A673 (cell line): ENCODE measurements at regions not wholly inside any gene's neighbourhood (a gene's known extent, or its start where the extent isn't known, plus 50 kb on each side); places are given as distances from the start of the nearest gene placed in this dataset.

Source experiments
- BruUV-seq: library from RNA; stranded (reverse); fragments of 400-500 nt; replicated peaks from 2 replicates; lab custom pipeline; 2021; lab: Mats Ljungman, UMichigan
- CTCF ChIA-PET: fragments of 300-600 bp; sonication (Branson Sonifier 250); formaldehyde crosslinking; loops from one replicate; lab custom pipeline; 2022; ENCODE audit warnings: antibody characterized with exemption; lab: Charles Lee
- POLR2A ChIA-PET: fragments of 300-600 bp; sonication (Branson Sonifier 250); formaldehyde crosslinking; loops from one replicate; lab custom pipeline; 2022; ENCODE audit warnings: antibody characterized with exemption; ENCODE audit not compliant: low non-redundant PET; lab: Charles Lee
- DNase-seq: peaks from one replicate; pipeline ENCODE4 v3.0.0-alpha.2; 2015; ENCODE audit warnings: low spot score
- H3K27ac ChIP-seq: fragments of 200-600 bp; sonication (generic); 2 replicates; pipeline ENCODE4 v1.5.1; 2016; ENCODE audit warnings: mixed run types, low read depth, mild to moderate bottlenecking, mixed read lengths, antibody characterized with exemption, low read length; ENCODE audit not compliant: poor library complexity, severe bottlenecking
- H3K27me3 ChIP-seq: fragments of 200-600 bp; sonication (generic); replicated peaks from 2 replicates; pipeline ENCODE4 v1.6.1; 2017; ENCODE audit warnings: mixed run types, low read depth, mild to moderate bottlenecking, mixed read lengths, antibody characterized with exemption, low read length; ENCODE audit not compliant: insufficient read depth, poor library complexity
- H3K36me3 ChIP-seq: fragments of 200-600 bp; sonication (generic); 2 replicates; pipeline ENCODE4 v1.6.1; 2016; ENCODE audit warnings: mixed run types, mild to moderate bottlenecking, mixed read lengths, antibody characterized with exemption, low read length; ENCODE audit not compliant: insufficient read depth, poor library complexity, severe bottlenecking
- H3K4me1 ChIP-seq: fragments of 200-600 bp; sonication (generic); 2 replicates; pipeline ENCODE4 v1.6.1; 2017; ENCODE audit warnings: mixed run types, mild to moderate bottlenecking, mixed read lengths, antibody characterized with exemption, low read length; ENCODE audit not compliant: insufficient read depth, poor library complexity, severe bottlenecking
- H3K4me3 ChIP-seq: fragments of 200-600 bp; sonication (generic); 2 replicates; pipeline ENCODE4 v1.5.1; 2016; ENCODE audit warnings: low read depth, mixed run types, mild to moderate bottlenecking, mixed read lengths, low read length; ENCODE audit not compliant: poor library complexity, severe bottlenecking
- H3K9me3 ChIP-seq: fragments of 200-600 bp; sonication (generic); 2 replicates; pipeline ENCODE4 v1.6.1; 2016; ENCODE audit warnings: mixed run types, low read depth, mild to moderate bottlenecking, mixed read lengths, antibody characterized with exemption, low read length; ENCODE audit not compliant: poor library complexity, severe bottlenecking
- EZH2 ChIP-seq: fragments of 200-600 bp; sonication (generic); IDR thresholded peaks from 2 replicates; pipeline ENCODE4 v1.6.1; 2017; ENCODE audit warnings: borderline replicate concordance, low read depth, mild to moderate bottlenecking, mixed read lengths, antibody characterized with exemption, low read length; ENCODE audit not compliant: poor library complexity, severe bottlenecking
- intact Hi-C: fragments of 100-400 bp; cut with micrococcal nuclease; formaldehyde crosslinking; loops from one replicate; pipeline ENCODE4 v1.10.0; 2022; ENCODE audit not compliant: unreplicated experiment
- TF ChIP-seq, protein P1 (sequence below): fragments of 300-800, 200-600 bp; sonication (generic); conservative IDR thresholded peaks from 2 replicates; pipeline ENCODE4 v1.5.1; 2017; ENCODE audit warnings: low read depth, mild to moderate bottlenecking, antibody characterized with exemption, low read length, moderate library complexity, mixed read lengths

DNA sequence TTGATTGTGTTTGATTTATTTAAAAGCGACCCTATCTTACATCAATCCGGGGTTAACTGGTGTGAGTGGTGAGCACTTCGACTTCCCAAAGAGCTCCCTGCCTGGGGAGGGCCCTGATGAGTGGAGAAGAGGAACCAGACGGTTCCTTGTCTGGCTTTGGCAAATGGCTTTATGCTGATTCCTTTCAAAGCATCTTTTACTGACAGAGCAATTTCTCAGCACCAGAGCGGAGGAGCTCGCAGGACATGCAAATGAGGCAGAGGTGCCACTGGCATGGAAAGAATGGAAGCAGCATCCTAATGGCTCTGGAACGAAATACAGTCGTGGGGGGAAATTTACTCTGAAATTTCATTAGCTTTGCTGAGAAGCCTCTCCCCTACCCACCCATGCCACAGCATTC is 410.9 kb upstream of the B3GAT1 start:
- H3K27ac ChIP-seq = no peak overlapping the region
- H3K27me3 ChIP-seq = no peaks in the 10 kb centered on the region
- ChIA-PET POLR2A (no interaction called here), CTCF (no interaction called here)
- no peak overlapping the region for H3K4me3 ChIP-seq
- TF ChIP-seq, protein P1, sequence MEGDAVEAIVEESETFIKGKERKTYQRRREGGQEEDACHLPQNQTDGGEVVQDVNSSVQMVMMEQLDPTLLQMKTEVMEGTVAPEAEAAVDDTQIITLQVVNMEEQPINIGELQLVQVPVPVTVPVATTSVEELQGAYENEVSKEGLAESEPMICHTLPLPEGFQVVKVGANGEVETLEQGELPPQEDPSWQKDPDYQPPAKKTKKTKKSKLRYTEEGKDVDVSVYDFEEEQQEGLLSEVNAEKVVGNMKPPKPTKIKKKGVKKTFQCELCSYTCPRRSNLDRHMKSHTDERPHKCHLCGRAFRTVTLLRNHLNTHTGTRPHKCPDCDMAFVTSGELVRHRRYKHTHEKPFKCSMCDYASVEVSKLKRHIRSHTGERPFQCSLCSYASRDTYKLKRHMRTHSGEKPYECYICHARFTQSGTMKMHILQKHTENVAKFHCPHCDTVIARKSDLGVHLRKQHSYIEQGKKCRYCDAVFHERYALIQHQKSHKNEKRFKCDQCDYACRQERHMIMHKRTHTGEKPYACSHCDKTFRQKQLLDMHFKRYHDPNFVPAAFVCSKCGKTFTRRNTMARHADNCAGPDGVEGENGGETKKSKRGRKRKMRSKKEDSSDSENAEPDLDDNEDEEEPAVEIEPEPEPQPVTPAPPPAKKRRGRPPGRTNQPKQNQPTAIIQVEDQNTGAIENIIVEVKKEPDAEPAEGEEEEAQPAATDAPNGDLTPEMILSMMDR = no peak
- no peak for TF ChIP-seq EZH2
- H3K9me3 ChIP-seq = no peaks in the 10 kb centered on the region
- H3K4me1 ChIP-seq = no peaks in the 10 kb centered on the region
- intact Hi-C loops = no loop called here
- no peaks in the 10 kb centered on the region for H3K36me3 ChIP-seq
- DNase-seq = no peak
- no TSS peak for BruUV-seq

GRCh38 chr11:134821422-134821821 is 409.4 kb upstream of the B3GAT1 start:
- POLR2A ChIA-PET = no interaction called here

GRCh38 chr11:134819041-134819440 is 407.0 kb upstream of the B3GAT1 start:
- H3K9me3 ChIP-seq = no peaks in the 10 kb centered on the region
- H3K4me3 ChIP-seq = no peak overlapping the region
- no TSS peak for BruUV-seq
- ChIA-PET CTCF (interaction anchor here (0.5 kb wide), 1 partner anchor 121 kb away, joined by 3 read pairs; no protein-coding TSS in a partner anchor), POLR2A (no interaction called here)
- H3K36me3 ChIP-seq = no peaks in the 10 kb centered on the region
- intact Hi-C loops = no loop called here
- no peak for TF ChIP-seq EZH2
- TF ChIP-seq, protein P1 = 0 out of 2 replicates have a peak, but pooled peaks have one; percentile 35
- H3K27me3 ChIP-seq = no peaks in the 10 kb centered on the region
- DNase-seq = no peak
- no peak overlapping the region for H3K27ac ChIP-seq
- no peaks in the 10 kb centered on the region for H3K4me1 ChIP-seq

More at GRCh38 chr11:134821422-134821821, 409.4 kb upstream of the B3GAT1 start:
- CTCF ChIA-PET = interaction anchor here (0.6 kb wide), 1 partner anchor 206 kb away, joined by 3 read pairs; no protein-coding TSS in a partner anchor
- no TSS peak for BruUV-seq
- H3K4me3 ChIP-seq = no peak overlapping the region
- no peaks in the 10 kb centered on the region for H3K36me3 ChIP-seq
- H3K27ac ChIP-seq = no peak overlapping the region
- H3K4me1 ChIP-seq = no peaks in the 10 kb centered on the region
- TF ChIP-seq, protein P1 = no peak
- no peak for TF ChIP-seq EZH2
- no peak for DNase-seq
- H3K27me3 ChIP-seq = no peaks in the 10 kb centered on the region
- no peaks in the 10 kb centered on the region for H3K9me3 ChIP-seq
- intact Hi-C loops = no loop called here
